Small intestine (tissue), 7 donors: ENCODE measurements at regions not wholly inside any gene's neighbourhood (a gene's known extent, or its start where the extent isn't known, plus 50 kb on each side); places are given as distances from the start of the nearest gene placed in this dataset.

ENCODE experiments used
- DNase-seq, 2 donors: peaks; one replicate each; pipeline versions ENCODE4 v3.0.0 to v3.0.0-alpha.2; 2013
- FAIRE-seq: peaks from 2 replicates; lab custom pipeline; 2012; peaks lifted over from hg19 to GRCh38; lab: Jason Lieb, UNC
- H3K27ac ChIP-seq, 3 donors: one replicate each; pipeline ENCODE4 v1.5.1; 2013; ENCODE audit warnings: low read length in 2 of 3, mild to moderate bottlenecking in 2 of 3, control low read depth in 1 of 3, inconsistent platforms in 1 of 3, low read depth in 1 of 3, moderate library complexity in 1 of 3
- H3K27me3 ChIP-seq, 3 donors: one replicate each; pipeline ENCODE4 v1.6.1; 2013; ENCODE audit warnings: low read length in 3 of 3, inconsistent platforms in 1 of 3; ENCODE audit not compliant: control insufficient read depth in 3 of 3, insufficient read depth in 3 of 3
- H3K36me3 ChIP-seq, 3 donors: one replicate each; pipeline ENCODE4 v1.6.1; 2013; ENCODE audit warnings: low read length in 3 of 3, inconsistent platforms in 1 of 3, low read depth in 1 of 3, mild to moderate bottlenecking in 1 of 3, moderate library complexity in 1 of 3; ENCODE audit not compliant: control insufficient read depth in 3 of 3, insufficient read depth in 2 of 3
- H3K4me1 ChIP-seq, 3 donors: one replicate each; pipeline ENCODE4 v1.6.1; 2013; ENCODE audit warnings: low read length in 2 of 3, inconsistent platforms in 1 of 3, low read depth in 1 of 3, mild to moderate bottlenecking in 1 of 3, moderate library complexity in 1 of 3; ENCODE audit not compliant: control insufficient read depth in 3 of 3, insufficient read depth in 2 of 3
- H3K4me3 ChIP-seq, 3 donors: one replicate each; pipeline ENCODE4 v1.5.1; 2013; ENCODE audit warnings: low read length in 3 of 3, control low read depth in 1 of 3, inconsistent platforms in 1 of 3, low read depth in 1 of 3, mild to moderate bottlenecking in 1 of 3, moderate library complexity in 1 of 3
- H3K9me3 ChIP-seq, 2 donors: one replicate each; pipeline ENCODE4 v1.6.1; 2013; ENCODE audit warnings: low read depth in 1 of 2, low read length in 1 of 2; ENCODE audit not compliant: control insufficient read depth in 2 of 2, insufficient read depth in 1 of 2
- WGBS, 3 donors: extraction: QIAGEN DNeasy Blood & Tissue Kit; methylation state at CpG; one replicate each; pipeline ENCODE4 v1.1.7; 2013; 5-methylcytosine and 5-hydroxymethylcytosine counted together
- donor health status: healthy with polysubstance abuse.
- donor health status: control.
- donor health status: control.
- donor health status: Bipolar disorder and iron deficiency.
- donor health status: healthy.

GRCh38 chr1:5619469-5619868, 372.8 kb downstream of the NPHP4 start:
- WGBS, 3 donors, result 56 to 74% (median 71%) methylated on average over 1 of the region's 1 CpG
- no peak overlapping the region for H3K4me3 ChIP-seq
- H3K27me3 ChIP-seq, result peaks cover 0 to 3% (median 0%) of the 10 kb centered on the region in 3 donors
- no peak for FAIRE-seq
- no peak for DNase-seq
- no peak overlapping the region for H3K27ac ChIP-seq
- no peaks in the 10 kb centered on the region for H3K36me3 ChIP-seq
- H3K9me3 ChIP-seq, result no peaks in the 10 kb centered on the region
- no peaks in the 10 kb centered on the region for H3K4me1 ChIP-seq

- FAIRE-seq (no peak), DNase-seq (no peak)
- Histone ChIP-seq H3K9me3 (no peaks in the 10 kb centered on the region), H3K27me3 (peaks cover 0 to 5% (median 0%) of the 10 kb centered on the region in 3 donors), H3K4me3 (no peak overlapping the region), H3K4me1 (no peaks in the 10 kb centered on the region), H3K27ac (no peak overlapping the region), H3K36me3 (no peaks in the 10 kb centered on the region)
- 66 to 70% (median 66%) methylated on average over 15 of the region's 15 CpGs for WGBS, 3 donors
Observed at GRCh38 chr1:5617546-5617945, 374.7 kb downstream of the NPHP4 start.

GRCh38 chr1:5617179-5617520, 375.1 kb downstream of the NPHP4 start:
- FAIRE-seq (no peak), DNase-seq (no peak)
- 68 to 78% (median 72%) methylated on average over 6 of the region's 6 CpGs for WGBS, 3 donors
- no peaks in the 10 kb centered on the region for H3K36me3 ChIP-seq
- no peak overlapping the region for H3K27ac ChIP-seq
- no peaks in the 10 kb centered on the region for H3K4me1 ChIP-seq
- H3K27me3 ChIP-seq, result peaks cover 0 to 5% (median 0%) of the 10 kb centered on the region in 3 donors
- no peaks in the 10 kb centered on the region for H3K9me3 ChIP-seq
- H3K4me3 ChIP-seq, result no peak overlapping the region

GRCh38 chr1:5616366-5617178, 375.7 kb downstream of the NPHP4 start:
- no peaks in the 10 kb centered on the region for H3K36me3 ChIP-seq
- DNase-seq (no peak), FAIRE-seq (no peak)
- no peaks in the 10 kb centered on the region for H3K4me1 ChIP-seq
- H3K4me3 ChIP-seq, result no peak overlapping the region
- H3K27me3 ChIP-seq, result peaks cover 0 to 5% (median 0%) of the 10 kb centered on the region in 3 donors
- 78 to 82% (median 81%) methylated on average over 22 of the region's 22 CpGs for WGBS, 3 donors
- H3K9me3 ChIP-seq, result no peaks in the 10 kb centered on the region
- no peak overlapping the region for H3K27ac ChIP-seq

GRCh38 chr1:5615076-5615475, 377.1 kb downstream of the NPHP4 start:
- Histone ChIP-seq H3K36me3 (no peaks in the 10 kb centered on the region), H3K9me3 (no peaks in the 10 kb centered on the region), H3K4me3 (no peak overlapping the region), H3K27ac (no peak overlapping the region), H3K27me3 (peaks cover 0 to 5% (median 0%) of the 10 kb centered on the region in 3 donors), H3K4me1 (no peaks in the 10 kb centered on the region)
- 69 to 73% (median 69%) methylated on average over 5 of the region's 5 CpGs for WGBS, 3 donors
- DNase-seq (no peak), FAIRE-seq (no peak)

- Histone ChIP-seq H3K4me3 (no peak overlapping the region), H3K4me1 (no peaks in the 10 kb centered on the region), H3K9me3 (no peaks in the 10 kb centered on the region), H3K27me3 (peaks cover 0 to 5% (median 0%) of the 10 kb centered on the region in 3 donors), H3K27ac (no peak overlapping the region), H3K36me3 (no peaks in the 10 kb centered on the region)
- FAIRE-seq (no peak), DNase-seq (no peak)
- 82 to 88% (median 82%) methylated on average over 4 of the region's 4 CpGs for WGBS, 3 donors
Observed at GRCh38 chr1:5613900-5614299, 378.3 kb downstream of the NPHP4 start.

- H3K27ac ChIP-seq, result no peak overlapping the region
- H3K4me1 ChIP-seq, result no peaks in the 10 kb centered on the region
- no peak overlapping the region for H3K4me3 ChIP-seq
- no peaks in the 10 kb centered on the region for H3K9me3 ChIP-seq
- WGBS, 3 donors, result 81 to 89% (median 83%) methylated on average over 3 of the region's 3 CpGs
- DNase-seq (no peak), FAIRE-seq (no peak)
- no peaks in the 10 kb centered on the region for H3K36me3 ChIP-seq
- peaks cover 0 to 5% (median 0%) of the 10 kb centered on the region in 3 donors for H3K27me3 ChIP-seq
Observed at GRCh38 chr1:5611851-5612250, 380.4 kb downstream of the NPHP4 start.

GRCh38 chr1:5611431-5611830, 380.8 kb downstream of the NPHP4 start:
- Histone ChIP-seq H3K27ac (no peak overlapping the region), H3K27me3 (peaks cover 0 to 5% (median 0%) of the 10 kb centered on the region in 3 donors), H3K36me3 (no peaks in the 10 kb centered on the region), H3K4me3 (no peak overlapping the region), H3K9me3 (no peaks in the 10 kb centered on the region), H3K4me1 (no peaks in the 10 kb centered on the region)
- DNase-seq (no peak), FAIRE-seq (no peak)
- WGBS, 3 donors, result 88 to 90% (median 89%) methylated on average over 2 of the region's 2 CpGs
